Vagina (tissue), 2 donors: ENCODE measurements at regions not wholly inside any gene's neighbourhood (a gene's known extent, or its start where the extent isn't known, plus 50 kb on each side); places are given as distances from the start of the nearest gene placed in this dataset.

Experiments
- POLR2A ChIP-seq, 2 donors: fragments of 450-650 bp; IDR thresholded peaks; one replicate each; pipeline ENCODE4 v1.6.1; 2017; ENCODE audit warnings: antibody characterized with exemption in 2 of 2, mild to moderate bottlenecking in 2 of 2, moderate library complexity in 2 of 2
- TF ChIP-seq, protein P1 (sequence below), 3 experiments: fragments of 450-650 bp in 2 of 3; fragments of 200-600 bp in 1 of 3; sonication (generic) in 1 of 3; IDR thresholded peaks; one replicate each; pipeline ENCODE4 v1.5.1; 2017 to 2019; ENCODE audit warnings: antibody characterized with exemption in 3 of 3, mild to moderate bottlenecking in 2 of 3, moderate library complexity in 2 of 3

DNA sequence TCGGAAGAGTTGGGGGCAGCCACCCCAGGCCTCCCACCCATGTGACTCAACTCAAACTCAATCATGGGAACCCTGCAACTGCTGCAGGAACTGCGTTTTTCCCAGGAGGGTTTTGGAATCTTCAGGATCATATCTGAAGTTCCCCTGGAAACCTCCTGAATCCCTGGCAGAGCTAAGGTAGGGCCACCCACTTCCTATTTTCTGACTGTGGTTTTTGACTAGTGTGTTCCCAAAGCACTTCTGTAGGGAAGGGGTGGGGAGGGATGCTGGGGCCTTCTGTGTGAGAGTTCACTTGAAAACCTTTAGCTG lies 127.6 kb upstream of the UNC5B start:
- TF ChIP-seq, protein P1, sequence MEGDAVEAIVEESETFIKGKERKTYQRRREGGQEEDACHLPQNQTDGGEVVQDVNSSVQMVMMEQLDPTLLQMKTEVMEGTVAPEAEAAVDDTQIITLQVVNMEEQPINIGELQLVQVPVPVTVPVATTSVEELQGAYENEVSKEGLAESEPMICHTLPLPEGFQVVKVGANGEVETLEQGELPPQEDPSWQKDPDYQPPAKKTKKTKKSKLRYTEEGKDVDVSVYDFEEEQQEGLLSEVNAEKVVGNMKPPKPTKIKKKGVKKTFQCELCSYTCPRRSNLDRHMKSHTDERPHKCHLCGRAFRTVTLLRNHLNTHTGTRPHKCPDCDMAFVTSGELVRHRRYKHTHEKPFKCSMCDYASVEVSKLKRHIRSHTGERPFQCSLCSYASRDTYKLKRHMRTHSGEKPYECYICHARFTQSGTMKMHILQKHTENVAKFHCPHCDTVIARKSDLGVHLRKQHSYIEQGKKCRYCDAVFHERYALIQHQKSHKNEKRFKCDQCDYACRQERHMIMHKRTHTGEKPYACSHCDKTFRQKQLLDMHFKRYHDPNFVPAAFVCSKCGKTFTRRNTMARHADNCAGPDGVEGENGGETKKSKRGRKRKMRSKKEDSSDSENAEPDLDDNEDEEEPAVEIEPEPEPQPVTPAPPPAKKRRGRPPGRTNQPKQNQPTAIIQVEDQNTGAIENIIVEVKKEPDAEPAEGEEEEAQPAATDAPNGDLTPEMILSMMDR (IDR thresholded peaks at IDR 0.05) = no peak
- TF ChIP-seq POLR2A (IDR thresholded peaks at IDR 0.05) = no peak
